Endometrium (tissue), 2 donors: ENCODE measurements at regions not wholly inside any gene's neighbourhood (a gene's known extent, or its start where the extent isn't known, plus 50 kb on each side); places are given as distances from the start of the nearest gene placed in this dataset.
"Not testable (repeated sequence)": the region's sequence is repeated elsewhere in the genome, so short reads cannot be mapped to it uniquely, and the experiment has no call there.

Experiments used
- FAIRE-seq: peaks from 2 replicates; lab custom pipeline; 2012; peaks lifted over from hg19 to GRCh38; lab: Jason Lieb, UNC
- donor health status: control.
- donor health status: control.

- no peak for FAIRE-seq
These were observed 258.9 kb upstream of the SOX4 start for GRCh38 chr6:21334651-21335050.

GRCh38 chr6:21335591-21335990 lies 258.0 kb upstream of the SOX4 start:
- FAIRE-seq: no peak

DNA sequence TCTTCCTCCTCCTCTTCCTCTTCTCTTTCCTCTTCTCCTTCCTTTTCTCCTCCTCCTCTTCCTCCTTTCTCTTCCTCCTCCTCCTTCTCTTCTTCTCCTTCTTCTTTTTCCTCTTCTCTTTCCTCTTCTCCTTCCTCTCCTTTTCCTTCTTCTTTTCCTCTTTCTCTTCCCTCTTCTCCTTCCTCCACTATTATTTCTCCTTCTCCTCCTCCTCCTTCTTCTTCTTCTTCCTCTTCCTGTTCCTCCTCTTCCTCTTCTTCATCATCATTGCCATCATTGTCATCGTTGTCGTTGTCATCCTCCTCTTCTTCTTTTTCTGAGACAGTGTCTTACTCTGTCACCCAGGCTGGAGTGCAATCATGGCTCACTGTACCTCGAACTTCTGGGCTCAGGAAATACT lies 256.3 kb upstream of the SOX4 start:
- no peak for FAIRE-seq

- FAIRE-seq: no peak
These were observed 253.0 kb upstream of the SOX4 start for GRCh38 chr6:21340573-21340972.

- no peak for FAIRE-seq
These were observed 251.6 kb upstream of the SOX4 start for GRCh38 chr6:21341910-21342309.

- FAIRE-seq: peak; percentile 12
These were observed 251.1 kb upstream of the SOX4 start for GRCh38 chr6:21342501-21342900.

- not testable (repeated sequence) for FAIRE-seq
These were observed 247.8 kb upstream of the SOX4 start for GRCh38 chr6:21345704-21346103.

DNA sequence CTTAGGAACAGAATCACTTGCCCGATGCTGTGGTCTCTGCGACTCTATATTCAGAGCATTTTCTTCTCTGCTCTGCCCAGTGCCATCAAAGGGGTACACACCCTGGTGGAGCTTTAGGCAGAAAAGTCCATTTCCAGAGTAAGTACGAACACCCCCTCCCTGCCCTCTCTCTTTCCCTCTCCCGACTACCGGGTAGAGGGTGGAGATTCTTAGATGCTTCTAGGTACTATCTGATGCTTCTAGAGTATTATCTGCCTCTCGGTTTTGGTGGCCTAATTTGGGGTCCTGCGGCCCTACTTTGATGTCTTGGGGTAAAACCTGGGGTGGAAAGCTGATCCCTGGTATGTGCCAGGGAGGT lies 245.4 kb upstream of the SOX4 start:
- no peak for FAIRE-seq

DNA sequence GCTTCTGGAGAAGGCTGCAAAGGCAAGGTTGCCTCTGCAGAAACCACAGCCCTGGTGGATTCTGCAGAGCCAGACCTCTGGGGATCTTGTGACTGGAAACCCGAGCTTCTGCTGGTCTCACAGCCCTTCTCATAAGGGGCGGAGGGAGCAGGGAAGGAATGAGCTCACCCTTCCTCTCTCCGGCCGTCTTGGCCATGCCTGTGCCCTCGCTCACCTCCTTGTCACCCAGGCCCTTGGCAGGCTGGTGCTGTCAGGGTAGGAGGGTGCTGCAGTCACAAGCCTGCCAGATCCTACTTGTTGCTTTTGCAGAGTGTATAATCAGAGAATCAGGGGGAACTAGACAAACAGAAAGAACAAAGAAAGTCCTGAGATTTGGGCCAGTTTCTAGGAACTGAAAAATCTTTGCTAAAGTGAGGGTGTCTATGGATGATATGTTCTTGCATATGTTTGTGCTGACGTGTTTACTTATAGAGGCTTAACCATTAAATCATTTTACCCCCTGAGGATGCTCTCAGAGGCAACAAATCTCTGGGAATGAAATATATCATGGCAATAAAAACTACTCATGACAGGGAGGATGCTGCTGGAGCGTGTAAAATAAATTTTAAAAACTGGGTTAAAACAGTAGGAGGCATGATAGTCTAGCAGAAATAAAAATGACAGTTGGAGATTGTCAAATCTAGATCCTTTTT lies 244.9 kb upstream of the SOX4 start:
- FAIRE-seq: no peak

- no peak for FAIRE-seq
These were observed 243.7 kb upstream of the SOX4 start for GRCh38 chr6:21349834-21350233.

GRCh38 chr6:21350926-21351325 lies 242.6 kb upstream of the SOX4 start:
- FAIRE-seq: no peak

DNA sequence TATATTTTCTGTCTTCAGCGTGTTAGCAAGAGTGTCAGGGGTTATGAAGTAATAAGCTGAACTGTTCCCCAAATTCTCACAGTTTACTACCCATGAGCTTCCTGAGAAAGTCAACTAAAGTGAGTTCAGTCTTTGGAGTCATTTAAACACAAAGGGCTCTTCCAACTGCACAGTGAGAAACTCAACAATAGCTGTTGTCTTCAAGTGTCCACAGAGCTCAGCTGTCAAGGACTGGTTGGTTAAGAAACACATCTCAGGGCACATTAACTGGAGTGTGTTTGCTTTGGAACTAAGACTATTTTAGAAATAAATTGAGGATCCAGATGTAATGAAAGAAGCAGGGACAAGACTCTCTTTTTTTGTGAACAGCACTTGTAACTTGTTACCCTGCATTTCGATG lies 241.4 kb upstream of the SOX4 start:
- no peak for FAIRE-seq

GRCh38 chr6:21354805-21355238 lies 238.7 kb upstream of the SOX4 start:
- FAIRE-seq: no peak

DNA sequence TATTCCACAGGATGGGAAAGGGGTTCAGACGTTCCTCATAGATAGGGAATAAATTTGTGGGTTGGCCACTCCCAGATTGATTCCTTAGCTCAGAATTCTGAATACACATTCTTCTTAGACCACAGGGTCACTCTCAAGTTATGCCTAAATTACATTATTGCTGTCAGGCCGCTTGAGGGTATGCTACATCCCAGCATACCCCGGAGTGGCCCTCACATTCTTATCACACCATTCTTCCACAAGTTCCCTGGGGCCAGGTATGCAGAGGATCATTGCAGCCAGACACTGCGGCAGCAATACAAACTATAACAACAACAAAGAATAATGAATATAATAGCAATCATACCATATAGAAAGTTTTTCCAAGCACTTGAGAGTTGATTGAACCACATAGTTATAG lies 237.9 kb upstream of the SOX4 start:
- no peak for FAIRE-seq

DNA sequence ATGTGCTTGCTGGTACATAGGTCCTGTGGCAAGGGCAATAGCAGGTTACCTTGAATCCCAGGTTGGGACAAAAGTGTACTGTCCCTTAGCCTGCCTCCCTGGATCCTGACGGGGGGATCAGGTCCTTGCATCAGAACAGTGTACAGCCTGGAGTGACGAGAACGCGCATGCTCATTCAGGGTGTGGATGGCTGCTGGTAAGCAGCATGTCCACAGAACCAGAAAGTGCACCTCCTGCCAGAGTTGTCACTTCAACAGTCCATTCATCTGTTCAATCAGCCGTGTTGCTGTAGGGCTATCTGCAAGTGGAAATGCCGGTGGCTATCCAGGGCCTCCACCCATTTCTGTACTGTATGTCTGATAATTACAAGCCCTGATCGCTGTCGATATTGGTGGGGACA lies 236.3 kb upstream of the SOX4 start:
- no peak for FAIRE-seq

- no peak for FAIRE-seq
These were observed 233.6 kb upstream of the SOX4 start for GRCh38 chr6:21359926-21360325.

DNA sequence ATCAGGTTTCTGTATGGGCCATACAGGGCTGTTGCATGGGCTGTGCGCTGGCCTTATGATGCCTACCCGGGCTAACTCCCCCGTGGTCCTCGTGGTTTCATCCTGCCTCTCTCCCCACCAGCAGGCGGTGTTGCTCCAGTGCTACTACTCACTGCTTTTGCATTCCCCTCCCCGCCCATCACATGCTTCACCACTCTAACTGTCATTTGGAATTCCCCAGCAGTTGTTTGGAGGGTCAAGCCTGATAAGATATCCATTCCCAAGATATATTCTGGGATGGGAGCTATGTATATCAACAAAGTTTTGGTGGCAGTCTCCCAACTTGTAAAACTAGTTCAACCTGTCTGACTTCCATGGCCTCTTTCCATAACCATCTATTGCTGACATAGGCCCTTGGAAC lies 233.2 kb upstream of the SOX4 start:
- FAIRE-seq: no peak

DNA sequence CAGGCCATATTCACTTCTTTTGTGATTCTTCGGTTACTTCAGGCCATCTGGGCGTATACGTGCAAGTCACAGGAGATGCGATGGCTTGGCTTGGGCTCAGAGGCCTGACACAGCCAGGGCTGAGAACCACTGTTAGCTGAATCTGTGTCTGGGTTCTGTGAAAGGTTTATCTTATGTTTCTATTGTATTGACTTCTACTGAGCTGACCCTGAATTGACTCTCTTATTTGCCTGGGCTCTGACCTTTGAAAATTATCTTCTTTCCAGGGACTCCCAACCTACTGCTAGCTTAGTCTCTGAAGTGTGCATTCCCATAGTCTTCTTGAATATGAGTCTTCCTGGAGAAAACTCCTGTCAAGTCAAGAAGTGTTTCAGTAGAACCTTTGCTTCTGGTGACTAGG lies 226.4 kb upstream of the SOX4 start:
- no peak for FAIRE-seq

- no peak for FAIRE-seq
These were observed 225.8 kb upstream of the SOX4 start for GRCh38 chr6:21367649-21368154.

- no peak for FAIRE-seq
These were observed 222.5 kb upstream of the SOX4 start for GRCh38 chr6:21371061-21371460.

DNA sequence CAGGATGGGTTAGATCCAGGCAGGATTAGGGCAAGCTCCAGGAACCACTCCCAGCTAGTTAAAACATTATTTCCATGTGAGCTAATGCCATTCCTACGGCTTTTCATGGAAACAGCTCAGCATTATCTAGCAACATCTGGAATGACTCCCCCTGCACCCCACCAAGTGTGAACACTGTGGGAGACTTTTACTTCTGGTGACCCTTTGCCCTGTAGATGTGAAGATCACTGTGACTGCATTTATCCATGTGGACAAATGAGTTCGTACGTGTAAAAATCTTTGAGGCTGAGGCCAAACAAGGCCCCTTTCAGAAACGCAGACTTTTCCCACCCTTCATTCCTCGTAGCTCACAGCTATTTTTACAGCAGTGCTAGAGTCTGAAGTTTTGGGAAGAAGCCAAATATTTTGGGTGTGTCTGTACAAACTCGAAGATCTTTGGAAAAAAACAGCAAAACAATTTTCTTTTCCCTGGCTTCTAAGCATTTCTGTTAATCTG lies 221.8 kb upstream of the SOX4 start:
- FAIRE-seq: peak; percentile 97

DNA sequence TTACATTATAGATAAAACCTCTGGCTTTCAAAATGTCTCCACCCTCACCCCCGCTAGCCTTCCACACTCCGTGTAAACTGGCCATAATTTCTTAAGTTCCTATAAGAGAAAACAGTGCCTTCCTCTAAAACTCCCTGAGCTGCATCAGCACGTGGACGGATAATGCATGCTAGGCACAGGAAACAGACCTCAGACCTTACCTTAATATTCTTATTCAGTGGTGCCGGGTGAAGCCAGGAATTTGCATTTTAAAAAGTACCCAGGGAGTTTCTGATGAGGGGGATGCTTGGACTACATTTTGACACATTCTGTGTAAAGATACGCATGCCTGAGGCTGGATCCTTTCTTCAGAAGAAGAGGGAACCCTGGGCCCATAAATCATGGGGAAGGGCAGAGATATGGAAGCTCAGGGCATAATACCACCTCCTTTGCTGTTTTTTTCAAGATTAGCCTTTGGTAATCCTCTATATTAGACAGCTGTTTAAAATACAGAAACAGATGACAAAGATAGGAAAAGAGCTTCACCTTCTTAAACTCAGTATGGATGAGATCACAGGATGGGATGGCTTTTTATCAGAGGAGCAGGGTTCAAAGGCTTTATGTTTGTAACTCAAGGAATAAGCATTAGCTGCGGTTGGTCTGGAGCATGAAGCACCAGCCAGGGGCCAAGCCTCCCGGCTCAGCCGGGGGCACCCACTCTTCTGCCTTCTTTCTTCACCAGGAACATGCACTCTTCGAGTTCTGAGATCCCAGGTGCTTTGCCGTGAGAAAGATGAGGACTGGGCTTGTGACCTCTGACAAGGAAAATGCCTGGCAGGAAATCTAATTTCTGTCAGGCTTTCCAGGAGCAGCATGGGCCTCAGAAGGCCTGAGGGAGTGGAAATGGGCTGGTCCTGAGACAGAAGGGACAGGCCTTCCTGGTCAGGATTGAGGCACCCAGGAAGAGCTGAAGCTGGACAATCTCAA lies 218.1 kb upstream of the SOX4 start:
- no peak for FAIRE-seq

DNA sequence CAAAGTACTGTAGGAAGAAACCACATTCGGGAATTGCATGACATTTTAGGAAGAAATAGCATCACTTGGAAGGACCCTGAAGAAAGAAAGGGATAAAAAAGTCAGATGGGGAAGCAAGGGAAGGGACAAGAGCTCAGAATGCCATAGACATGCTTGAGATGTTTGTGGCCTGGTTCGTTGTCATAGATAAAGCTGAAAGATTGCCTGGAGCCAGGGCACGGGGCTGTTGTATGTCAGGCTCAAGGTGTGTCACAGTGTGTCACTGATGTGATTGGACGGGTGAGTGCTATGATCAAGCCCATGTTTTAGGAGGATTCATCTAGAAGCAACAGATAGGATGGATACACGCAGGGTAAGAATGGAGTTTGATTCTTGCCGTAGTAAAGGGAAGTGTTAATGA lies 216.2 kb upstream of the SOX4 start:
- no peak for FAIRE-seq
